ENCODE measurements at regions not wholly inside any gene's neighbourhood (a gene's known extent, or its start where the extent isn't known, plus 50 kb on each side); places are given as distances from the start of the nearest gene placed in this dataset.

- no peak for TF ChIP-seq ESRRA (CRISPR knock-in tag; IDR thresholded peaks at IDR 0.05; ENCODE audit: low read depth)
- no peak for TF ChIP-seq TBL1XR1 (IDR thresholded peaks at IDR 0.05; ENCODE audit: borderline replicate concordance, low read length, partially characterized antibody)
- no peak for TF ChIP-seq TERF1 (CRISPR knock-in tag; IDR thresholded peaks at IDR 0.05)
Measured at GRCh38 chr9:80158131-80158530, 586.4 kb downstream of the TLE4 start (continued).

- Histone ChIP-seq H4K20me1 (ENCODE audit: insufficient read depth, low read length) (no peaks in the 10 kb centered on the region), H3K9me3 (ENCODE audit: low read length) (peaks cover 9% of the 10 kb centered on the region; the same call in 1 of the 2 replicates), H3K4me3 (replicated peaks in 1 of 3; ENCODE audit: insufficient read depth in 1 of 3, low read depth in 2 of 3, low read length in 3 of 3) (no peak overlapping the region), H3K9ac (ENCODE audit: insufficient read depth, low read depth, low read length) (no peak overlapping the region), H3K79me2 (ENCODE audit: insufficient read depth, low read length) (no peaks in the 10 kb centered on the region), H2AFZ (ENCODE audit: low read length) (no peak overlapping the region), H3K27ac (ENCODE audit: extremely low read length, insufficient read depth, low read length) (no peak overlapping the region), H3K27me3 (ENCODE audit: control insufficient read depth in 1 of 2, insufficient read depth in 2 of 2, low read length in 2 of 2) (no peaks in the 10 kb centered on the region), H3K36me3 (replicated peaks in 1 of 2; ENCODE audit: control insufficient read depth in 1 of 2, insufficient read depth in 2 of 2, low read length in 2 of 2) (no peaks in the 10 kb centered on the region), H3K4me2 (ENCODE audit: low read depth, low read length) (no peak overlapping the region), H3K4me1 (ENCODE audit: insufficient read depth, low read length) (no peaks in the 10 kb centered on the region)
- in situ Hi-C loops (cut with HindIII; ENCODE audit: extremely low pct_ligation_motif_present, low pct_unique_long_range_greater_than_20kb) (no loop called here), intact Hi-C loops (cut with micrococcal nuclease; ENCODE audit: unreplicated experiment) (no loop called here)
- ChIA-PET CTCF (ENCODE audit: low intra/inter-chr PET ratio, low total read pairs) (no interaction called here), POLR2A (no interaction called here)
- ATAC-seq (no peak), DNase-seq (ENCODE audit: low spot score) (no peak), FAIRE-seq (no peak)
- WGBS (ENCODE audit: low lambda C conversion rate), result 31% methylated on average over 4 of the region's 4 CpGs
- no TSS peak for BruUV-seq (replicated peaks)
- TF ChIP-seq HMG20B (CRISPR knock-in tag; conservative IDR thresholded peaks at IDR 0.05) (no peak), GLMP (CRISPR knock-in tag; IDR thresholded peaks at IDR 0.05; ENCODE audit: borderline replicate concordance) (no peak), ZBTB46 (CRISPR knock-in tag; IDR thresholded peaks at IDR 0.05; ENCODE audit: borderline replicate concordance) (no peak), ARID4A (CRISPR knock-in tag; IDR thresholded peaks at IDR 0.05; ENCODE audit: borderline replicate concordance) (no peak), AGO2 (optimal IDR thresholded peaks at IDR 0.05; ENCODE audit: low read depth, low read length) (no peak), ZNF20 (CRISPR knock-in tag; IDR thresholded peaks at IDR 0.05) (no peak), BORCS8-MEF2B (CRISPR knock-in tag; IDR thresholded peaks at IDR 0.05) (no peak), MED8 (CRISPR knock-in tag; IDR thresholded peaks at IDR 0.05; ENCODE audit: insufficient replicate concordance) (no peak), CENPT (CRISPR knock-in tag; IDR thresholded peaks at IDR 0.05; ENCODE audit: low read depth) (no peak), BRCA1 (CRISPR knock-in tag; IDR thresholded peaks at IDR 0.05) (no peak), IRF2 (CRISPR knock-in tag; IDR thresholded peaks at IDR 0.05) (no peak), ZNF567 (CRISPR knock-in tag; IDR thresholded peaks at IDR 0.05; ENCODE audit: borderline replicate concordance) (no peak), KAT7 (CRISPR knock-in tag; IDR thresholded peaks at IDR 0.05; ENCODE audit: borderline replicate concordance) (no peak)
Measured at GRCh38 chr9:80157561-80157983, 585.8 kb downstream of the TLE4 start.
